Stimulated activated CD4-positive, alpha-beta T cell treated with anti-CD3 and anti-CD28 coated beads, Interleukin-1b, Interleukin-23, amount 100 ng/mL, for 24 hours (primary cell): ENCODE measurements at regions not wholly inside any gene's neighbourhood (a gene's known extent, or its start where the extent isn't known, plus 50 kb on each side); places are given as distances from the start of the nearest gene placed in this dataset.
"Not testable (repeated sequence)": the region's sequence is repeated elsewhere in the genome, so short reads cannot be mapped to it uniquely, and the experiment has no call there.

ENCODE experiments used
- DNase-seq, 4 experiments: peaks; one replicate each; pipeline ENCODE4 v3.0.0-alpha.2; 2020; ENCODE audit warnings: low read depth in 4 of 4, low spot score in 1 of 4

DNA sequence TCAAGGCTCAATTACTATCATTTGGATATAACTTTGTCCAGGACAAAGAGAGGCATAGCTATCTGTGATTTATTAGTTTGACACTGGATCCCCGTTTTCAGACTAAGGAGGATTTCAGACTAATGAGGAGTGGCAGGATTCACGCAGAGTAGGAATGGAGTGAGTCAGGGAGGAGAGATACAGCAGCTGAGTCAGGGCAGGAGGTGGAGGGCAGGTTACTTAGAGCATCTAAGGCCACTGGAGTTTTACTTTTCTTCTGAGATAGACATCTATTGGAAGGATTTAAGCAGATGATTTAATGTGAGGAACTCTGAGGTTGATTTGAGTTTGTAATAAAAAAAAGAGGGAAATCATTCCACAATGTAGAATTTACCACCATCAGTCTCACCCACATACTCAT is 110.6 kb downstream of the RPIA start:
- not testable (repeated sequence) for DNase-seq

- no peak for DNase-seq
Measured at GRCh38 chr2:88807237-88807962, 115.9 kb downstream of the RPIA start.

- no peak for DNase-seq
Measured at GRCh38 chr2:88808083-88808482, 116.6 kb downstream of the RPIA start.

DNA sequence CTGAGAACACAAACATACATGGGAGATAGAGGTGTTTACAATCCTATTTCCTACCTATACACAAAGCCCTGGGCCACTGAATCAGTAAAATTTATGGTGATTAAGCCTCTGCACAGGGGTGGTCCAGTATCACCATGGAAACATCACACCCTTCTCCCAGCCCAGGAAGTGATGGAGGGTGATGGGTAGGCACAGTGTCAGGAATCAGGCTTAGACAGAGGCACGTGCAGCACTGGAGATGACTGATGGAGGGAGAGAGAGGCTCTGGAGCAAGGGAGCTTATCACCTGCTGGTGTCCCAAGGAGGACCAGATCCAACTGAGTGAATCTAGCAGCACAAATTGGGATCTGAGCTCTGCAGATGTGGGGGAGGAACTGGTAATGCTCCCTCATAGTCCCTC is 117.2 kb downstream of the RPIA start:
- DNase-seq = no peak

GRCh38 chr2:88809216-88809615 is 117.7 kb downstream of the RPIA start:
- no peak for DNase-seq

GRCh38 chr2:88810017-88810416 is 118.5 kb downstream of the RPIA start:
- no peak for DNase-seq

DNA sequence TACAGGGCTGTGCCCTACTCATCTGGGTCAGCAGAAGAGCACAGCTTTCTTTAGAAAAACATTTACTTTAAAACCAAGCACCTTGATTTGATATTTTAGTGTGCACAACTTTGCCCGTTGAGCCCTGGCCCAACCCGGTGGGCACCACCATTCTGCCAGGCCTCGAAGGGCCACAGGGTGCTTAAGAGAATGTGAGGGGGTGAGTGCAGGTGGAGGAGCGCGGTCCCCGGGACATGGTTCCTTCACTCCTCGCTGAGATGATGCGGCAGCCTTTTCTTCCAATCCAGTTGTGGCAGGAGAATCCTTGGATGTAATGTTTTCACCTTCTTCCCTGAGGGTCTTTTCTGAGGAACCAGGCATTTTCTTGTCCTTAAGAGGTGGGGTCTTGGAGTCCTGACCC is 119.0 kb downstream of the RPIA start:
- DNase-seq = no peak

DNA sequence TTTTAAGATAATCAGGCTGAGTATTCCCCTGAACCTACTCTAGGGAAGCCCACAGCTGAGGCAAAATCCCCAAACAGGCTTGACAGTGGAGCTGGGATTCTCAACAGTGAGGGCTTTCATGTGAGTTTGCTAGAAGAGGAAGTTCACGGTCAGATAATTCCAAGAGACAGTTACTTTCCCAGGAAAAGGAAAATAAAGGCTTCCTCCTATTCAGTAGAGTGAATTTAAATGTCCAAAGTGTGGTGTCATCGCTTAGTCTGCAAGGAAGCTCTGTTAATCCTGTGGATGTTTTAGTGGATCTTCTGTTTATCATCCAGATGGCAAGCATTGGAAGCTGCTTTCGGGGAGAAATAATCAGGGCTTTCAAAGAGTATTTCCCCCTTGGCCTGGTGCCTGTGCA is 119.8 kb downstream of the RPIA start:
- DNase-seq = no peak

DNA sequence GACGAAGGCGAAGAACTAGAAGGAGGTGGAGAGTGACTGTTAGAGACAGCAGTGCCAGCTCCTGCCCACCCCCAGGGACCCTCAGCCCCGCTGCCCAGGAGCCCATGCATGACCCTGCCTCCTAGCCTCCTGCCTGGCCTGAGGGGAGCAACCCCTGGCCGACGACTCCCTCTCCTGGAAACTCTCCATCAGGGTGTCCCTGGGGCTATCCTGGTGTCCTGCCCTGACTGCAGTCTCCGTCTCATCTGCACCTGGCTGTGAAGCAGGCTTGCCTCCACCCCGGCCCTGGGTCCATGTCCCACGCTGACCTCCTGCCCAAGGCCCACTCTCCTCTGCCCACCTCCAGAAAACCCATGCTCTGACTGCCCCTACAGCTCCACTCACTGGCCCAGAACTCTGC is 120.2 kb downstream of the RPIA start:
- no peak for DNase-seq

GRCh38 chr2:88813612-88814011 is 122.1 kb downstream of the RPIA start:
- DNase-seq = no peak

DNA sequence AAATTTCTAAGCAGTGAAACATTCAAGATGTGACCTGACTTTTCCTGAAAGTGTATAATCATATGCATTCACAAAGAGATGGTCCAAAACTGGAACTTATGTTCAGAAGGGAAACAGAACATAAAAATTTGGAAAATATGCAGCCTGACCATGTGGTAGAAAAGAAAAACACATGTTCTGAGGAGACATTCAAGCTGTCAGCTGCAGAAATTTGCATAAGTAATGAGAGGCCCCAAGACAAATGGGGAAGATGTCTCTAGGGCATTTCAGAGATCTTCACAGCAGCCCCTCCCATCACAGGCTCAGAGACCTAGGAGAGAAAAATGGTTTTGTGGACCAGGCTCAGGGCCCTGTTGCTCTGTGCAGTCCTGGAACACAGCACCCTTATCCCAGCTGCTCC is 123.8 kb downstream of the RPIA start:
- no peak for DNase-seq

GRCh38 chr2:88815697-88816096 is 124.2 kb downstream of the RPIA start:
- no peak for DNase-seq

GRCh38 chr2:88818381-88818780 is 126.9 kb downstream of the RPIA start:
- no peak for DNase-seq

DNA sequence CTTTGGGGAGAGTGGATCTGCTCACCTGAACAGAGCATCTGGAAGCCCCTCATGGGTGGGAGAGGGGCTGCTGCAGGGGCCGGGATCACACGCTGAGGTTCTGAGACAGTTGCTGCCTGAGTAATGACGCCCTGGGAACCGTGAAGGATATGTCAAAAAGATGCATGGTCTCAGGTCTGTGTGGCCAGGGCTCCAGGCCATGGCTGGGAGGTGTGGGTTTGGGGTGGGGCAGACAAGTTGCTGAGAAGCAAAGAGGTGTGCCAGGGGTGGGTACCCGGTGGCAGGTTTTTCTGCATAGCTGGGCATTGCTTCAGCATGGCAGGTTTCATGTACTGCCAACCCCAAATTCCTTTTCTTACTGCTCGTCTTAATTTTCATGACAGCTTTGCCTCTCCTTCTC is 133.5 kb downstream of the RPIA start:
- DNase-seq = no peak

- no peak for DNase-seq
Measured at GRCh38 chr2:88826399-88826798, 134.9 kb downstream of the RPIA start.

- no peak for DNase-seq
Measured at GRCh38 chr2:88827821-88828220, 136.3 kb downstream of the RPIA start.

DNA sequence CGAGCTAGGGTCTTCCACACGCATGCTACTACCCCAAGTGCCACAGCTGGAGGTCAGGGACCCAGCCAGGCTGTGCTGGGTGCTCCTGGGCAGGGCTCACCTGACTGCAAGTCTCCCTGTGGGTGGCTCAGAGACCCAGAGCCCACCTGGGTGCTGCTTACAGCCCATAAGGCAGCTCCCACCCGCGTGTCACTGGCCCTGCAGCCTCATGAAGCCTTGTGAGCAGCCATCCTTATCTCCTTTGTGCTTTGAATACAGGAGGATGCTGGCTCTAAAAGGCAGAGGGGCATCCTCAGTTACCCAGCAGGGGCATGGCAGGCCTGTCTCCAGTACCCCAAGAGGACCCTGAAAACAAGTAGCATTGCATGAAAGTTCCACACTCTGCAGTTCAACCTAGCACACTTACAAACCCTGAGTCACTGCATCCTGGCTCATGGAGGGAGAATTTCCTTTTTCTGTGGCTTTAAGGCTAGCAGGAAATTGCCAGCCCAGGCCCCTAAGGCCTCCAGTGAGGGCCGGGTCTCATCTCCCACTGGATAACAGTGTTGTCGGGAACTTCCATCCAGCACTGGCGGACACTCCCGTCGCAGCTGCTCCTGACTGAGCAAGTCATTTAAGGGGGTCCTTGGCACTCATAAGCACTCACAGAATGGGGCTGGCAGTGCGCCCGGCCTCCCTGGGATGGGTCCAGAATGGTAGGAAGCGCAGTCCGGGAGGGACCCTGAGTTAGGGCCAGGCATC is 137.1 kb downstream of the RPIA start:
- DNase-seq = no peak

GRCh38 chr2:88829607-88830463 is 138.4 kb downstream of the RPIA start:
- no peak for DNase-seq

GRCh38 chr2:88831071-88831791 is 139.8 kb downstream of the RPIA start:
- DNase-seq = no peak

DNA sequence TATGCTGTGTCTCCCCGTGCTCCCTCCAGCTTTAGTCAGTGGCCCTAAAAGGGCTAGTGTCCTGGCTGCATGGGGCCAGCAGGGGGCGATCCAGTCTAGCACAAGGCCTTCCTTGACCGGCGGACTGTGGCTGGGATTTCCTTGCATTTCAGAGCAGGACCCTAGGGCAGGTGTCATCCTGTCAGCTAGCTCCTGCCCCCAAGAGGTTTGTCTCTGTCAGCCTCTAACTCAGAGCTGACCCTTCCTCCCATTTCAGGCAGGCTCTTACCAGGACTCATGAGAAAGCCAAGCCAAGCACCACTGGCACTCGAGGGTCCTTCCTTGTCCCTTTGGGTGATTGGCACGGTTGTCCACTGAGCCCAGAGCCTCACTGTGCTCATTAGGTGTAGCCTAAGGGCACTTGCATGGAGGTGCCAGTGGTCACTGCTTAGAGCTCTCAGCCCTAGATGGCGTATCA is 140.3 kb downstream of the RPIA start:
- DNase-seq = peak in 2 of 4 experiments; percentile 20 to 30
